Pancreas (tissue), 10 donors: ENCODE measurements at regions not wholly inside any gene's neighbourhood (a gene's known extent, or its start where the extent isn't known, plus 50 kb on each side); places are given as distances from the start of the nearest gene placed in this dataset.

Source experiments
- ATAC-seq, 4 donors: fragments of 200-7000 bp; cut with Tn5 transposase; one replicate each; pipeline versions ENCODE4 v1.8.0 to v1.9.1; 2020; ENCODE audit warnings: mild to moderate bottlenecking in 4 of 4, moderate library complexity in 4 of 4
- DNase-seq, 6 donors: peaks; one replicate each; pipeline ENCODE4 v3.0.0-alpha.2; 2020
- FAIRE-seq: peaks from 2 replicates; lab custom pipeline; 2012; peaks lifted over from hg19 to GRCh38; lab: Jason Lieb, UNC
- H3K27ac ChIP-seq, 4 donors: fragments of 200-600 bp; sonication (generic); 1 replicate in 3 of 4; 2 replicates in 1 of 4; pipeline versions ENCODE4 v1.5.0 to v1.8.0; 2020
- H3K27me3 ChIP-seq, 4 donors: fragments of 200-600 bp; one replicate each; pipeline ENCODE4 v1.8.0; 2021
- H3K36me3 ChIP-seq, 3 donors: fragments of 200-600 bp; sonication (generic) in 1 of 3; one replicate each; pipeline versions ENCODE4 v1.5.0 to v1.8.0; 2020 to 2021
- H3K4me1 ChIP-seq, 3 donors: fragments of 200-600 bp; one replicate each; pipeline ENCODE4 v1.8.0; 2021
- H3K4me3 ChIP-seq, 4 donors: fragments of 200-600 bp; sonication (generic) in 2 of 4; one replicate each; pipeline versions ENCODE4 v1.5.0 to v1.8.0; 2020 to 2021
- H3K9me3 ChIP-seq, 4 donors: fragments of 200-600 bp; one replicate each; pipeline ENCODE4 v1.8.0; 2021
- WGBS, 2 donors: extraction: QIAGEN DNeasy Blood & Tissue Kit; methylation state at CpG; one replicate each; pipeline ENCODE4 v1.1.7; 2013; 5-methylcytosine and 5-hydroxymethylcytosine counted together
- intact Hi-C, 3 donors: fragments of 100-400 bp; cut with DNase I; formaldehyde crosslinking; loops; one replicate each; pipeline versions ENCODE4 v1.11.1 to v1.14.2; 2022
- TF ChIP-seq, protein P1 (sequence below), 4 donors: fragments of 200-600 bp; sonication (generic) in 3 of 4; IDR thresholded peaks; one replicate each; pipeline versions ENCODE4 v1.5.0 to v1.8.0; 2021; ENCODE audit warnings: antibody characterized with exemption in 4 of 4
- donor health status: healthy with polysubstance abuse.
- donor health status: DM: no; HTN: no; CAD: no; lungs with moderate emphysema.
- donor health status: DM: no; HTN: no; CAD: no.
- donor health status: control.
- donor health status: control.
- donor health status: Bipolar disorder and iron deficiency.
- donor health status: DM: yes; HTN: yes; CAD: no.
- donor health status: DM: no; HTN: no; CAD: no.
- donor health status: DM: no; HTN: no; CAD: no.
- donor health status: DM: yes; HTN: yes; CAD: no.

GRCh38 chr15:91622235-91622634 lies 231.3 kb upstream of the SLCO3A1 start:
- Histone ChIP-seq H3K27me3 (no peaks in the 10 kb centered on the region), H3K4me1 (peaks cover 0 to under 1% (median 0%) of the 10 kb centered on the region in 3 donors), H3K27ac (no peak overlapping the region), H3K4me3 (no peak overlapping the region), H3K9me3 (no peaks in the 10 kb centered on the region), H3K36me3 (no peaks in the 10 kb centered on the region)
- FAIRE-seq = no peak
- intact Hi-C loops = no loop called here
- WGBS, 2 donors = 49 to 59% methylated on average over 4 of the region's 4 CpGs
- TF ChIP-seq, protein P1, sequence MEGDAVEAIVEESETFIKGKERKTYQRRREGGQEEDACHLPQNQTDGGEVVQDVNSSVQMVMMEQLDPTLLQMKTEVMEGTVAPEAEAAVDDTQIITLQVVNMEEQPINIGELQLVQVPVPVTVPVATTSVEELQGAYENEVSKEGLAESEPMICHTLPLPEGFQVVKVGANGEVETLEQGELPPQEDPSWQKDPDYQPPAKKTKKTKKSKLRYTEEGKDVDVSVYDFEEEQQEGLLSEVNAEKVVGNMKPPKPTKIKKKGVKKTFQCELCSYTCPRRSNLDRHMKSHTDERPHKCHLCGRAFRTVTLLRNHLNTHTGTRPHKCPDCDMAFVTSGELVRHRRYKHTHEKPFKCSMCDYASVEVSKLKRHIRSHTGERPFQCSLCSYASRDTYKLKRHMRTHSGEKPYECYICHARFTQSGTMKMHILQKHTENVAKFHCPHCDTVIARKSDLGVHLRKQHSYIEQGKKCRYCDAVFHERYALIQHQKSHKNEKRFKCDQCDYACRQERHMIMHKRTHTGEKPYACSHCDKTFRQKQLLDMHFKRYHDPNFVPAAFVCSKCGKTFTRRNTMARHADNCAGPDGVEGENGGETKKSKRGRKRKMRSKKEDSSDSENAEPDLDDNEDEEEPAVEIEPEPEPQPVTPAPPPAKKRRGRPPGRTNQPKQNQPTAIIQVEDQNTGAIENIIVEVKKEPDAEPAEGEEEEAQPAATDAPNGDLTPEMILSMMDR (IDR thresholded peaks at IDR 0.05) = no peak
- no peak for DNase-seq
- no peak for ATAC-seq

- H3K27ac ChIP-seq = no peak overlapping the region
- no peak for DNase-seq
- H3K9me3 ChIP-seq = no peaks in the 10 kb centered on the region
- no peak overlapping the region for H3K4me3 ChIP-seq
- peaks cover 0 to 5% (median 0%) of the 10 kb centered on the region in 3 donors for H3K4me1 ChIP-seq
- 59 to 68% methylated on average over 8 of the region's 8 CpGs for WGBS, 2 donors
- no peak for ATAC-seq
- H3K27me3 ChIP-seq = no peaks in the 10 kb centered on the region
- TF ChIP-seq, protein P1 (IDR thresholded peaks at IDR 0.05) = no peak
- H3K36me3 ChIP-seq = no peaks in the 10 kb centered on the region
- intact Hi-C loops = no loop called here
- FAIRE-seq = no peak
Measured at GRCh38 chr15:91622711-91623342, 230.7 kb upstream of the SLCO3A1 start.

GRCh38 chr15:91624353-91624968 lies 229.0 kb upstream of the SLCO3A1 start:
- DNase-seq (no peak), ATAC-seq (no peak), FAIRE-seq (no peak)
- TF ChIP-seq, protein P1 (IDR thresholded peaks at IDR 0.05) = no peak
- Histone ChIP-seq H3K27me3 (no peaks in the 10 kb centered on the region), H3K9me3 (no peaks in the 10 kb centered on the region), H3K36me3 (no peaks in the 10 kb centered on the region), H3K27ac (no peak overlapping the region), H3K4me1 (peaks cover 0 to 5% (median 0%) of the 10 kb centered on the region in 3 donors), H3K4me3 (no peak overlapping the region)
- intact Hi-C loops = no loop called here
- 74 to 80% methylated on average over 3 of the region's 3 CpGs for WGBS, 2 donors

DNA sequence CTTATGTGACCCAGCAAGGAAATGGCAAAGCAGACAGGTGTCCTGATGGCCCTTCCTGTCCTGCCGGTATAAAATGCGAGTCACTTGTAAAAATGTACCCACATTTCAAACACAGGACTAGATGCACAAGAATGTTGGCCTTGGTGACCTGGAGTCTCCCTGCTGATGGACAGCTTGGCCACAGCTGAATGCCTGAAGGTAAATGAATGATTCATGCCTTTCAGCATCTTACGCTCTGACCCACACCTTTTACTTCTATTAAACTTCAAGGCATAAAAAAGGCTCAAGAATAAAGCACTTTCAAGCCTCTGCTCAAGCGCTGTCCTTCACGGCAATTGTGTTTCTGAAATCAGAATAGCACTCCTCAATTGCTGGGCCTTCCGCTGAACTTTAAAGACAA lies 228.0 kb upstream of the SLCO3A1 start:
- Histone ChIP-seq H3K4me3 (no peak overlapping the region), H3K27ac (no peak overlapping the region), H3K36me3 (no peaks in the 10 kb centered on the region), H3K27me3 (no peaks in the 10 kb centered on the region), H3K9me3 (no peaks in the 10 kb centered on the region), H3K4me1 (peaks cover 0 to 5% (median 0%) of the 10 kb centered on the region in 3 donors)
- no peak for DNase-seq
- TF ChIP-seq, protein P1 (IDR thresholded peaks at IDR 0.05) = no peak
- no peak for ATAC-seq
- intact Hi-C loops = no loop called here
- FAIRE-seq = no peak
- 75 to 82% methylated on average over 6 of the region's 6 CpGs for WGBS, 2 donors
